Esophagus squamous epithelium (tissue), 4 donors: ENCODE measurements at regions not wholly inside any gene's neighbourhood (a gene's known extent, or its start where the extent isn't known, plus 50 kb on each side); places are given as distances from the start of the nearest gene placed in this dataset.

ENCODE experiments used
- CTCF ChIP-seq, 6 experiments: fragments of 450-650 bp in 4 of 6; fragments of 200-600 bp in 2 of 6; sonication (generic) in 2 of 6; IDR thresholded peaks; one replicate each; pipeline ENCODE4 v1.5.1; 2016 to 2019; ENCODE audit warnings: antibody characterized with exemption in 6 of 6, mild to moderate bottlenecking in 4 of 6, moderate library complexity in 4 of 6
- POLR2A ChIP-seq, 4 donors: fragments of 450-650 bp; IDR thresholded peaks; one replicate each; pipeline ENCODE4 v1.6.1; 2017; ENCODE audit warnings: antibody characterized with exemption in 4 of 4, mild to moderate bottlenecking in 4 of 4, moderate library complexity in 3 of 4

- TF ChIP-seq CTCF (IDR thresholded peaks at IDR 0.05) (no peak), POLR2A (IDR thresholded peaks at IDR 0.05) (no peak)
These were observed 1279.7 kb downstream of the ARAP2 start for GRCh38 chr4:34964613-34965012.
